ENCODE measurements at regions not wholly inside any gene's neighbourhood (a gene's known extent, or its start where the extent isn't known, plus 50 kb on each side); places are given as distances from the start of the nearest gene placed in this dataset.

GRCh38 chr1:94642617-94643321, 101.2 kb upstream of the F3 start:
- no peak for DNase-seq

DNA sequence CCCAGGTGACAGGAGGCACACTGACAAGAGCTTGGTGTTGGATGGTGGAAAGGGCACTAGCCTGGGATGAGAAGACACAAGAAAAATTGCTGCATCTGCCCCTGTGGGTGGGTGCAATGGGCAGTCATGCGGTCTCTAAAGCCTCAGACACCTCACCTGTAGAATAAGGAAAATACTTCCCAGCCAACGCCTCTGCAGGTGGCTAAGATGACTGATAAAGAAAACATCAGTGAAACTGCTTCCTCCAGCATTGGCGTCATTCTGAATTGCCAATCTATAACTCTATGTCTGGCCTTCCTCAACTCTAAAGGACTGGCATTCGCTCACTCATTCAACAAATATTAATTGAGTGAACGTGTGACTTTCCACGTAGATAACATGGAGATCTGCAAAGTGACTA, 100.4 kb upstream of the F3 start:
- no peak for DNase-seq

GRCh38 chr1:94640125-94640524, 98.6 kb upstream of the F3 start:
- DNase-seq: no peak

- DNase-seq: no peak
Measured at GRCh38 chr1:94637121-94637520, 95.6 kb upstream of the F3 start.

DNA sequence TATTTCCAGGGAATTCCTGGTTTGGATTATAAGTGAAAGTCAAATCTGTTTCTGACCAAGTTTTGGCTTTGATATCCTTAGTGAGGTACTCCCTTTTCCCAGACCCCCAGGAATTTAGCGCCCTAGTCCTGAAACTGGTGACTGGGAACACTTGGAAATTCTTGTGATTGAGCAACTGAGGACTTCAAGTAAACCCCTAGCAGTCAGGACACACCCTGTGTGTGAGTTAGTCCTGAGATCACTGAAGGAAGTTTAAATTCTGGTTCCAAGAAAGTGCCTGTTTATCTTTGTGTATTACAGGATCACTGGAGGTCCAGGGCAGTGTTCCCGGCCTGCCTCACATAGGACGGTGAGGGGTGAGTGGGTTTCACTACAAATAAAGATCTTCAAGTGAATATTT, 95.1 kb upstream of the F3 start:
- DNase-seq: no peak

GRCh38 chr1:94636100-94636499, 94.5 kb upstream of the F3 start:
- no peak for DNase-seq

- no peak for DNase-seq
Measured at GRCh38 chr1:94634977-94635416, 93.4 kb upstream of the F3 start.

DNA sequence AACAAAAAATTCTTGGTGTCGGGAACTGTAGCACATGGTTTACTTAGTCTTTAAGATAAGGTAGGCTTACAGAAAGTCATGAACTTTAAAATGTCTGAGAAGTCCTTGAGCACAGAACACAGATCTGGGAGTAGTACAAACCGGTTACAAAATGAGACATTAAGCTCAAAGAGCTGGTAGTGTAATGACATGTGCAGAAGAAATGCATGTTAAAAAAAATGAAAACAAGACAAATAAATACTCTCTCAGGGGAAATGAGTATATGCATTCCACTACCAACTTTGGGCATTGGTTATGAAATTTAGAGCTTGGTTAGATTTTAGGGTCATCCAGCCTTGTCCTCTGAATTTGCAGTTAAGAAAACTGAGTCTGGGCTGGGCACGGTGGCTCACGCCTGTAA, 91.5 kb upstream of the F3 start:
- DNase-seq: no peak

DNA sequence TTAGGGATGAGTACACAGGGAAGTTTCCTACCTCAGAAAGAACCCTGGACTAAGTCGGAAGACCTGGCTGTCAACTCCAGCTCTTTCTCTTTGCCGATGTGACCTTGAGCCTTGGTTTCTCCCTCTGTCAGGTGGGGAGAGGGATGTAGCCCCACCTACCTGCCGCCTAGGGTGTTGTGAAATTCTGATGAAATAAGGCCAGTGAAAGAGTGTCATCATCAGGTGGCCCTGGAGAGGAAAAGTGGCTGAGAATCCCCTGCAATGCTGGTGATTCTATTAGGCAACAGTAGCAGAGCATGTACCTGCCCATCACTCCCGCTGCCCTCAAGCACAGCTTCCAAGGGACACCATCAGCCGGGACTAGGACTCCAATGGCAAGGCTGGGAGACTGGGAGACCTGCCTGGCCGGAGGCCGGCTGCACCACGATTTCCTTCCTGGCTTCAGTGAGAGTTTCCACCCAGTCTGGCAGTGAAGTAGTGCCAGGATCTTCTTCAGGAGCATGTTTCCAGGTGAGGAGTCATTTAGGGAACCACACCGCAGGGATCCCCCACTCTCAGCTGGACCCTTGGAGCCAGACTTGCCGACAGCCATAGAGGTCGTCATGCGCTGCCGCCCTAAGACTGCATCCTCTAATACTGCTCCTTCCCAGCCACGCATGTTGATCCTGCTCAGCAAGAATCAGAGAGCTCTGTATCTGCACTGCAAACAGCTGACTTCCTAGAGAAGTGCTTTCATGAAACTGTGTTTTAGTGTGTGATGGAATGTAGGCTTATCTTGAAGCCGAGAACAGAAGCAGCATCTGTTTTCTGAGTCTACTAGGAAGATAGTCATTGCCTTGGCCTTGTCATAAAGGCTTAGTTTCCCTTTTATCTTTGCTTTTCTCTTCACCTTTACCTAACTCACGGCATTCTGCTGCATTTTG, 88.0 kb upstream of the F3 start:
- DNase-seq: no peak

- no peak for DNase-seq
Measured at GRCh38 chr1:94628499-94628843, 86.9 kb upstream of the F3 start.

DNA sequence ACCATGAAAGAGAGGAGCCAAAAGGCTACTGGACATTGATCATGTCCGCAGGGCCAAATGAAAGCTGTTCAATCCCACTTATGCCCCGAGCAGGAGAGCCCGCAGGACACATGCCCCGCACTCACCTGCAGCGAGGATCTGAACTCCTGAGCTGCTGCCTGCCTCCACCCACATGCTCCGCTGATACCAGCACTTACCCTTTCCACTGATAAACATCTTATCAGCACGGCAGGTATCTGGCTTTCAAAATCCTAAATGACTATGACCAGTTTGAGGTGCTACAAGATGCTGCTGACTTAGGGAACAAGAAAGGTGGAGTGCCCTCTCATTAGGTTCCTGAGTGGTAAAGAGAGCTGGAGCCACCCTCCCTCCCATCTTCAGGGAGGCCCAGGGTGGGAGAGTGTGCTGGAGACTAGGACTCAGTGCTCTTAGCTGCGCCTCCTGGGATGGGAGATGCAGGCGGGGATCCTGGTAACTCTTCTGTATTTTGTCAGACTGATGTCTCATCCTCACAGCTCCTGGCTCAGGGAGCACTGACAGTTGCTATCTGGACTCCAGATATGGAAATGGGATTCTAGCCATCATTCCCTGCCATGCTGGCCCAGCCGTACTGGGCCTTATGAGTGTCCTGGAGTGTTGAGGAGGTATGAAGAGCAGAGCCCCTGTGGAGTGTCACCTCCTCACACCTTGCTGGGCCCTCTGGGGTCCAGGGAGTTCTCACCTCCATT, 86.4 kb upstream of the F3 start:
- no peak for DNase-seq

- no peak for DNase-seq
Measured at GRCh38 chr1:94624203-94624602, 82.6 kb upstream of the F3 start.

DNA sequence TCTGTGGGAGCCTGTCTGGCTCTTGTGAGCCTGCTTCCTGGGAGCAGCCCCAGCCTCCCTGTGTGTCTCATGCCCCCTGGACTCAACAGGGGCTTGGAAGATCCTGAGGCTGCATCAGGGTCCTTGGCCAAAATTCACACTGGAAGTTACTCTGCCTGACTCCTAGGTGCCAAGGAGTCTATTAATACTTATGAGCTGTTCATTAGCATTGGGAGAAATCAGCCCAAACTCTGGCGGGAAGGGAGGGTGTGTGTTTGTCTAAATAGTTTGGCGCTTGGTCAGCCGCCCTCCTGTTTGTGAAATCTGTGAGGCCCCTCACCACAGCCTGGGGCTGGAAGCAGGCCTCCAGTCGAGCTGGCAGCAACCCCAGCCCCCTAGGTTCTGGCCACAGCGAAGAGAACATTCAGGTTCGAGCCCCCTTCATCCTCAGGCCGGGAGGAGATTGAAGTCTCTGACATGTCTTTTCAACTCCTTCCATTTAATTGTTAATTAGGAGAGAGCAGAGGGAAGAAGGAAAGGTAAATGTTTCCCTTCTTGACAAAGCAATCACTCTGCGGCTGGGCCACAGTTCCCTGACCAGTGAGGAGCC, 82.1 kb upstream of the F3 start:
- DNase-seq: no peak

DNA sequence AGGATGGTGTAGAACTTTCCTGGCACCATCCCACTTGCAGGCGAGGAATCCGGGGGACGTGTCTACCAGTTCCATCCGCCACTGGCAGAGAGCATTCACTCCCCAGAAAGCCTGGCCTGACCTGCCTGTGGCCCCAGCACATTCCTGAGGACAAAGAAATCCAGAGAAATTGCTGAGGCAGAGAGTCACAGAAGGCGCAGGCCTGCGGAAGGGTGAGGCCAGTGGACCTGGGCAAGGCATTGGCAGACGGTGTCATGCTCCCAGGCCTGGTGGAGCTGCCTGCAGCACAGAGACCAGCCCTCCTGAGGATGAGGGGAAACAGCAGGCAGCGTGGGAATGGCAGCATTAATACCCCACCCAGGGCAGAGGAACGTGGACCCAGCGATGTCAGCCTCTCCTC, 81.2 kb upstream of the F3 start:
- no peak for DNase-seq

GRCh38 chr1:94621802-94622201, 80.2 kb upstream of the F3 start:
- DNase-seq: no peak

GRCh38 chr1:94621395-94621794, 79.8 kb upstream of the F3 start:
- DNase-seq: no peak

DNA sequence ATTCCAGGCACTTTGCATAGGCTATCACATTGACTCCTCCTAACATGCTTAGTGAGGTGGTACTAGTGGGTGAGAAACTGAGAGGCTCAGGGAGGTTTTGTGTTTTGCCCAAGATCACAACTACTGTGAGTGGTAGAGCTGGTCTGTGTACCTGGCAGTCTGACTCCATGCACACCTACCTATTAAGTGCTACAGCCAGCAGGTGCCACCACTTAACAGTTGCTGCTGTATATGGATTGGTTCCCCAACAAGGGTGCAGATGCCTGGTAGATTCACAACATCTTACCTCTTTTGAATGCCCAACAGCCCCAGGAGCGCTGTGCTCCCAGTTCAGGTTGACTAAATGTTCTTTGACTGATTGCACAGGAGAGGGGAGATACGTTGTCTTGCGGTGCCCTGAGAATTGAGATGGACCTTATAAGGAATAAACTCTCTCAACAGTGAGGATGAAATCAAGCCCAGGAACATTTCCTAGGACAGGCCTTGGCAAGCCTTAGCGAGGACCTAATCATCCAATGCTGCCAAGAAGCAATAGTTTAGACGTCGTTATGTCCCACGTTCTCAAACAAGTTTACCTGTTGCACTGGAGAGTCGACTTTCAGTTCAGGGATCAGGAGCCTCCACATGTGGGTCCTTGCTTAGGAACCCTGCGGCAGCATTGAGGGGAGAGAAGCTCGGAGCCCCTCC, 78.9 kb upstream of the F3 start:
- DNase-seq: no peak

- DNase-seq: no peak
Measured at GRCh38 chr1:94619731-94620130, 78.2 kb upstream of the F3 start.

DNA sequence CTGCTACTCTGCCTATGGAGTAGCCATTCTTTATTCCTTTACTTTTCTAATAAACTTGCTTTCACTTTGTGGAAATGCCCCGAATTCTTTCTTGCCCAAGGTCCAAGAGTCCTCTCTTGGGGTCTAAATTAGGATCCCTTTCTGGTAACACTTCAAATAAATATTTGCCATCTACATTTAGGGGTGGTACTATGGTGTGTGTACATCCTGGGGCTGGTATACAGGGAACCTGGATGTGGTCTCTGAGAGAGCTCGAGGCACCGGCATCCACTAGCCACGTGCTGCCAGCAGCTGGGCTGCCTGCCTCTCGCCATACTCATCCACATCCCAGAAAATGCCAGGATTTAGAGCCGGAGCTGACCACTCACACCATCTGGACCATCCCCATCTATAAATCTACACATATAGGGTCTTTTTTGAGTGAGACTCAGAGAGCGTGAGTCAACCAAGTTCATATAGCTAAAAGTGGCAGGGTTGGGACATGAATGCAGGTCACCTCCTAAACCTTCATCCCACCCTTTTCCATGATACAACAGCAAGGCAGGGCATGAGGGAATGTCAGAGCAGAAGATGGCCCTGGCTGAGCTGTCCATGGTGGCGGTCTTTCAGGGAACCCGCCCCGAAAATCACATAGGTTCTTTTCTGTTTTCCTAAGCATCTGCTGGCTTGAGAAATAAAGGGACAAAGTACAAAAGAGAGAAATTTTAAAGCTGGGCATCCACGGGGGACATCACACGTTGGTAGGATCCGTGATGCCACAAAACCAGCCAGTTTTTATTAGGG, 76.6 kb upstream of the F3 start:
- no peak for DNase-seq

- no peak for DNase-seq
Measured at GRCh38 chr1:94617134-94617805, 75.7 kb upstream of the F3 start.

GRCh38 chr1:94616506-94616905, 74.9 kb upstream of the F3 start:
- no peak for DNase-seq

Data from CD4-positive, alpha-beta T cell treated with Interferon gamma for 1 hour (primary cell).